Transverse colon (tissue), 4 donors: ENCODE measurements at regions not wholly inside any gene's neighbourhood (a gene's known extent, or its start where the extent isn't known, plus 50 kb on each side); places are given as distances from the start of the nearest gene placed in this dataset.

Experiments
- DNase-seq: peaks from one replicate; pipeline ENCODE4 v3.0.0-alpha.2; 2019
- H3K27ac ChIP-seq, 4 donors: fragments of 200-600 bp; sonication (generic); 2 replicates each; pipeline ENCODE4 v1.5.1; 2016 to 2018; ENCODE audit warnings: inconsistent platforms in 4 of 4
- H3K27me3 ChIP-seq: fragments of 200-600 bp; sonication (generic); 2 replicates; pipeline ENCODE4 v1.5.1; 2017; ENCODE audit warnings: inconsistent platforms
- H3K36me3 ChIP-seq, 4 donors: fragments of 200-600 bp; sonication (generic); 2 replicates each; pipeline ENCODE4 v1.5.1; 2017 to 2019; ENCODE audit warnings: inconsistent platforms in 4 of 4
- H3K4me1 ChIP-seq, 4 donors: fragments of 200-600 bp; sonication (generic); 2 replicates each; pipeline ENCODE4 v1.5.1; 2017 to 2020; ENCODE audit warnings: inconsistent platforms in 4 of 4
- H3K4me3 ChIP-seq, 4 donors: fragments of 200-600 bp; sonication (generic); 1 replicate in 1 of 4; 2 replicates in 3 of 4; pipeline versions ENCODE4 v1.5.1 to v1.6.1; 2017 to 2019; ENCODE audit warnings: inconsistent platforms in 4 of 4
- H3K9me3 ChIP-seq, 2 donors: fragments of 200-600 bp; sonication (generic); 2 replicates each; pipeline ENCODE4 v1.5.1; 2017 to 2019; ENCODE audit warnings: inconsistent platforms in 2 of 2
- CTCF ChIP-seq, 5 experiments: fragments of 200-600 bp in 3 of 5; fragments of 450-650 bp in 2 of 5; sonication (generic) in 3 of 5; IDR thresholded peaks; 1 replicate in 2 of 5; 2 replicates in 3 of 5; pipeline ENCODE4 v1.5.1; 2016 to 2017; ENCODE audit warnings: antibody characterized with exemption in 5 of 5, inconsistent platforms in 3 of 5, mild to moderate bottlenecking in 2 of 5, moderate library complexity in 1 of 5
- EP300 ChIP-seq: sonication (generic); formaldehyde crosslinking; IDR thresholded peaks from one replicate; pipeline ENCODE4 v1.6.1; 2017; ENCODE audit warnings: antibody characterized with exemption, low read depth
- POLR2A ChIP-seq: fragments of 450-650 bp; IDR thresholded peaks from one replicate; pipeline ENCODE4 v1.6.1; 2016; ENCODE audit warnings: antibody characterized with exemption, mild to moderate bottlenecking, moderate library complexity
- POLR2AphosphoS5 ChIP-seq, 3 donors: sonication (generic); formaldehyde crosslinking; IDR thresholded peaks; one replicate each; pipeline ENCODE4 v1.6.1; 2016; ENCODE audit warnings: antibody characterized with exemption in 3 of 3
- WGBS, 2 donors: methylation state at CpG; one replicate each; pipeline ENCODE4 v1.1.5; 2018; ENCODE audit warnings: low coverage in 1 of 2; 5-methylcytosine and 5-hydroxymethylcytosine counted together
- in situ Hi-C, 4 donors: fragments of 200-750 bp; cut with MboI; loops; one replicate each; pipeline versions ENCODE4 v1.15.0 to v1.15.1; 2017; ENCODE audit warnings: low sequenced_read_pairs in 3 of 4, low pct_ligation_motif_present in 1 of 4, low pct_unique_long_range_greater_than_20kb in 1 of 4
- intact Hi-C: fragments of 100-400 bp; cut with DNase I; formaldehyde crosslinking; loops from one replicate; pipeline ENCODE4 v1.15.1; 2023; ENCODE audit warnings: low total_unique reads

- Histone ChIP-seq H3K36me3 (no peaks in the 10 kb centered on the region), H3K4me3 (no peak overlapping the region), H3K27ac (no peak overlapping the region), H3K27me3 (no peaks in the 10 kb centered on the region), H3K4me1 (no peaks in the 10 kb centered on the region), H3K9me3 (no peaks in the 10 kb centered on the region)
- no peak for DNase-seq
- in situ Hi-C loops (no loop called here), intact Hi-C loops (no loop called here)
- 26 to 31% methylated on average over 2 of the region's 2 CpGs for WGBS, 2 donors
- no peak for TF ChIP-seq POLR2AphosphoS5 (IDR thresholded peaks at IDR 0.05)
- TF ChIP-seq EP300, result no peak
- no peak for TF ChIP-seq CTCF (IDR thresholded peaks at IDR 0.05)
- TF ChIP-seq POLR2A, result no peak
These were observed 100.0 kb downstream of the LSM5 start for GRCh38 chr7:32390210-32390609.

DNA sequence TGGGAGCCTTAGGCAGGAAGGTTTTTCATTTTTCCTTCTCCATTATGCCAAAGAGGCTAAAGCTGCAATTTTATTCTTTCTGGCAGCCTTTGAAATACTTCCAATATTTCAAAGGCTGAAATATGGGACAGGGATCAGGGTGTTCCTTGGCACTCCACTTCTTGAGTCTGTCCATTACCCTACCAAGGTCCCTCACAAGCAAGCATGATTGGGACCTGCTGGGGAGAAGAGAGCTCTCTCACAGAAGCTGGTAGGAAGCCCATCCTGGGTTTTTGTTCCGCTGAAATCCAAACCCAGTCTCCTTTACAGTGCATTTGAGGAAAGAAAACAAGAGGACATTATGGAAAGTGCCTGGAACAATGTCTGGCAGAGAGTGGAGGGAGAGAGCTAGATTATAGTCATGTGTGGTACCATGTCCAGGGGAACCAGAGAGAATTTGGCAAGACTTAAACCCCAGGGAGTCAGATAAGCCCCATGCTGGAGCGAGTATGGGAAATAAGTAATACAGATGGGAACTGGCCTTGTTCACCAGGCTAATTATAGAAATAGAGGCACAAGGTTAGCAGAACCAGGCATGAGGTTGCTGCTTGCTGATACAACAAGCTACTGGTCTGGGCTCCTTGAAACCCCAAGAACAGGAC is 104.7 kb downstream of the LSM5 start:
- DNase-seq, result no peak
- 57 to 87% methylated on average over 1 to 2 of the region's 2 CpGs for WGBS, 2 donors
- in situ Hi-C loops (no loop called here), intact Hi-C loops (loop anchor here (10.0 kb wide), 1 partner anchor 1659 kb away; no protein-coding TSS in a partner anchor)
- H3K36me3 ChIP-seq, result no peaks in the 10 kb centered on the region
- no peaks in the 10 kb centered on the region for H3K27me3 ChIP-seq
- H3K27ac ChIP-seq, result no peak overlapping the region
- no peaks in the 10 kb centered on the region for H3K9me3 ChIP-seq
- TF ChIP-seq CTCF (IDR thresholded peaks at IDR 0.05) (no peak), POLR2A (no peak), POLR2AphosphoS5 (IDR thresholded peaks at IDR 0.05) (no peak), EP300 (no peak)
- H3K4me1 ChIP-seq, result no peaks in the 10 kb centered on the region
- H3K4me3 ChIP-seq, result no peak overlapping the region

DNA sequence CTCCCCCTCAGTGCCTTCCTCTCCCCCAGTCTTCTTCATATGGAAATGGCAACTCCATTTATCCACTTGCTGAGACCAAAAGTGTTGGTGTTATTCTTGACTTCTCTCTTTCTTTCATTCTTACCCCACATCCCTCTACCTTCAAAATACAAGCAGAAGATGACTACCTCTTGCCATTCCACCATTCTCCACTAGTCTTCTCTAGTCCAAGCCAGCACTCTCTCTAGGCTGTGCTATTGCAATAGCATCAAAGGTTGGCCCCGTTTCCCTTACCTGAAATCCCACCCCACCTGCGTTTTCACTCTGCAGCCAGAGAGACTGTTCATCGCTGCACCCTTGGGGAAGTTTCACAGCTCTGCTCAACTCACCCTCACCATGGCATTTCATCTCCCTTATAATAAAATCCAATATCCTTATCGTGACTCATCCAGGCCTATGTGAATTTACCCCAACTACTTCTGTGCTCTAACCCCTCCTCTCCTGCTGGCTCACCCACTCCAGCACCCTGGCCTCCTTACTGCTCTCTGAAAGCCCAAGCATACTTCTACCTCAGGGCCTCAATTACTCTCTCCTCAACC is 109.1 kb downstream of the LSM5 start:
- Histone ChIP-seq H3K27me3 (no peaks in the 10 kb centered on the region), H3K4me1 (no peaks in the 10 kb centered on the region), H3K4me3 (no peak overlapping the region), H3K36me3 (no peaks in the 10 kb centered on the region), H3K9me3 (no peaks in the 10 kb centered on the region), H3K27ac (no peak overlapping the region)
- DNase-seq, result no peak
- 81% methylated on average over 3 of the region's 4 CpGs; no CpG with 5 or more reads in 1 of the 2 donors for WGBS, 2 donors
- in situ Hi-C loops (no loop called here), intact Hi-C loops (loop anchor here (10.0 kb wide), 1 partner anchor 1664 kb away; no protein-coding TSS in a partner anchor)
- no peak for TF ChIP-seq POLR2AphosphoS5 (IDR thresholded peaks at IDR 0.05)
- TF ChIP-seq EP300, result no peak
- no peak for TF ChIP-seq CTCF (IDR thresholded peaks at IDR 0.05)
- TF ChIP-seq POLR2A, result no peak

DNA sequence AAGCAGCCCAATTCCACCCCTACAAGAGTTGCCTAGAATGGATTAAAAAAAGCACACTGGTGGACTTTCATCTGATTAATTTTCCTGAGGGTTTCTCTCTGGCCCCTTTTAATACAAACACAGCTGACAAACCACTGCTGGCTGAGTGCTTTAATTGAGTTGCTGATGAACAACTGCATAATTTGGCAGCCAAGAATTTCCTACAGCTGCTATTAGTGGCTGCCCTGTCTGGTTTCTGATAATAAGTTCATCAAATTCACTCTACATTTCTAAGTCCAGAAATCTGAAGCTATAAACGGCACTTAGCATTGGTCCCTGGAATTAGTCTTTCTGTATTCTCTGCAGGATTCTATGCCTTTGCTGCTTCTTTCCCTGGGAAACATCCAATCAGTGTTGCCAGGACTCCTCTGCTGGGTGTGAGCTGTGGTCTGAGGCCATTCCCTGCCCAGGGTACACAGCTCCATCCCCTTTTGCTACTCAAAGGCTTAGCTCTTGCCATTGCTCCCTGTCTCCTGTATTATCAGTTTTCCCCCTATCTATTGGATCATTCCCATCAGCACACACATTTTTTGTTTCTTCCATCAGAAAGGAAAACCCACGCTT is 110.6 kb downstream of the LSM5 start:
- intact Hi-C loops (loop anchor here (10.0 kb wide), 1 partner anchor 1665 kb away; no protein-coding TSS in a partner anchor), in situ Hi-C loops (no loop called here)
- H3K9me3 ChIP-seq, result no peaks in the 10 kb centered on the region
- H3K4me3 ChIP-seq, result no peak overlapping the region
- no peak for DNase-seq
- TF ChIP-seq EP300 (no peak), POLR2A (no peak), POLR2AphosphoS5 (IDR thresholded peaks at IDR 0.05) (no peak), CTCF (IDR thresholded peaks at IDR 0.05) (no peak)
- no peaks in the 10 kb centered on the region for H3K27me3 ChIP-seq
- no peak overlapping the region for H3K27ac ChIP-seq
- H3K4me1 ChIP-seq, result no peaks in the 10 kb centered on the region
- WGBS, 2 donors, result 57 to 80% methylated on average over 2 of the region's 2 CpGs
- H3K36me3 ChIP-seq, result no peaks in the 10 kb centered on the region
